Erythroblast (primary cell): ENCODE measurements at regions not wholly inside any gene's neighbourhood (a gene's known extent, or its start where the extent isn't known, plus 50 kb on each side); places are given as distances from the start of the nearest gene placed in this dataset.
"Not testable (repeated sequence)": the region's sequence is repeated elsewhere in the genome, so short reads cannot be mapped to it uniquely, and the experiment has no call there.

ENCODE experiments used
- DNase-seq, 2 experiments: peaks; one replicate each; lab custom pipeline; 2025; lab: John Stamatoyannopoulos, UW
- GATA1 ChIP-seq: IDR thresholded peaks from 2 replicates; pipeline ENCODE4 v1.6.1; 2011; ENCODE audit warnings: low read depth, mild to moderate bottlenecking, control low read depth, low read length, moderate library complexity
- POLR2A ChIP-seq: IDR thresholded peaks from 2 replicates; pipeline ENCODE4 v1.6.1; 2011; ENCODE audit warnings: mild to moderate bottlenecking, low read length

GRCh38 chr16:17748044-17748719 lies 277.4 kb upstream of the XYLT1 start:
- DNase-seq, result no peak
- TF ChIP-seq POLR2A (no peak), GATA1 (no peak)

- DNase-seq, result no peak
These were observed 276.5 kb upstream of the XYLT1 start for GRCh38 chr16:17747081-17747756.

GRCh38 chr16:17744921-17745572 lies 274.3 kb upstream of the XYLT1 start:
- no peak for DNase-seq
- TF ChIP-seq GATA1 (no peak), POLR2A (no peak)

More at GRCh38 chr16:17747081-17747756, 276.5 kb upstream of the XYLT1 start:
- TF ChIP-seq GATA1 (no peak), POLR2A (no peak)

GRCh38 chr16:17743578-17743977 lies 272.8 kb upstream of the XYLT1 start:
- no peak for TF ChIP-seq GATA1
- no peak for TF ChIP-seq POLR2A
- DNase-seq, result no peak

GRCh38 chr16:17743158-17743557 lies 272.4 kb upstream of the XYLT1 start:
- DNase-seq, result no peak
- no peak for TF ChIP-seq GATA1
- no peak for TF ChIP-seq POLR2A

- DNase-seq, result not testable (repeated sequence)
These were observed 264.3 kb upstream of the XYLT1 start for GRCh38 chr16:17735099-17735498.

- no peak for DNase-seq
- no peak for TF ChIP-seq GATA1
- TF ChIP-seq POLR2A, result no peak
These were observed 259.1 kb upstream of the XYLT1 start for GRCh38 chr16:17729820-17730219.

GRCh38 chr16:17728196-17728595 lies 257.4 kb upstream of the XYLT1 start:
- TF ChIP-seq POLR2A (no peak), GATA1 (no peak)
- DNase-seq, result no peak

GRCh38 chr16:17724242-17724898 lies 253.6 kb upstream of the XYLT1 start:
- TF ChIP-seq GATA1, result no peak
- no peak for TF ChIP-seq POLR2A
- no peak for DNase-seq

- TF ChIP-seq POLR2A (no peak), GATA1 (no peak)
- no peak for DNase-seq
These were observed 252.9 kb upstream of the XYLT1 start for GRCh38 chr16:17723531-17724134.

- TF ChIP-seq POLR2A (no peak), GATA1 (no peak)
- no peak for DNase-seq
These were observed 247.7 kb upstream of the XYLT1 start for GRCh38 chr16:17718495-17718894.

- no peak for DNase-seq
- TF ChIP-seq GATA1, result no peak
- no peak for TF ChIP-seq POLR2A
These were observed 235.1 kb upstream of the XYLT1 start for GRCh38 chr16:17705847-17706246.

- no peak for DNase-seq
- TF ChIP-seq POLR2A (no peak), GATA1 (no peak)
These were observed 225.9 kb upstream of the XYLT1 start for GRCh38 chr16:17696616-17697015.

GRCh38 chr16:17692484-17692883 lies 221.7 kb upstream of the XYLT1 start:
- TF ChIP-seq GATA1, result no peak
- no peak for TF ChIP-seq POLR2A
- no peak for DNase-seq

GRCh38 chr16:17691899-17692176 lies 221.1 kb upstream of the XYLT1 start:
- TF ChIP-seq POLR2A (no peak), GATA1 (no peak)

More at GRCh38 chr16:17691899-17692176, 221.1 kb upstream of the XYLT1 start:
- no peak for DNase-seq
